ENCODE measurements at regions not wholly inside any gene's neighbourhood (a gene's known extent, or its start where the extent isn't known, plus 50 kb on each side); places are given as distances from the start of the nearest gene placed in this dataset.

DNA sequence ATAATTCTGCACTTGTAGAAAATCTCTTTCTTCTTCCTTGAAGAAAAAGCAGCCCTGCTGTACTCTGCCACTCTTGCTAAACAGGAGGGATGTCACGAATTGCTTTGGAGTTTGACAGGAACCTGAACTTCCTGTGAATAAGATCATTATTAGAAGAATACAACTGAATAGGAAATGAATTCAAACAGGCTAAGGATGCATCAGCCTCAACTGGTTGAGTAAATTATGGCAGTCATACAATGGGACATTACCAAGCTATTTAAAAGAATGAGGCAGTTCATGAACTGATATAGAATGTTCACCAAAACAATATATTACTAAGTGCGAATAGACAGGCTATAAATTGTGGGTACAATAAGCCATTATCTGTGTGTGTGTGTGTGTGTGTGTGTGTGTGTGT, 97.1 kb upstream of the DOCK1 start:
- Histone ChIP-seq H3K79me2 (ENCODE audit: control insufficient read depth, insufficient read depth, low read length) (no peaks in the 10 kb centered on the region), H3K4me2 (ENCODE audit: insufficient read depth, low read length) (no peak overlapping the region), H2AFZ (ENCODE audit: low read depth, low read length) (no peak overlapping the region), H3K9me1 (replicated peaks; ENCODE audit: control insufficient read depth, extremely low read depth, insufficient read depth, low read length) (no peaks in the 10 kb centered on the region), H3K36me3 (ENCODE audit: control insufficient read depth in 2 of 2, extremely low read depth in 1 of 2, insufficient read depth in 2 of 2, low read length in 2 of 2) (no peaks in the 10 kb centered on the region), H3K4me1 (ENCODE audit: control insufficient read depth, extremely low read depth, insufficient read depth, low read length) (no peaks in the 10 kb centered on the region), H3K9me3 (replicated peaks; ENCODE audit: control insufficient read depth, insufficient read depth, low read length) (no peaks in the 10 kb centered on the region), H3K4me3 (replicated peaks in 1 of 3; ENCODE audit: insufficient read depth in 1 of 3, low read depth in 1 of 3, low read length in 3 of 3) (no peak overlapping the region), H3K27me3 (ENCODE audit: control insufficient read depth in 2 of 2, insufficient read depth in 2 of 2, low read length in 2 of 2) (no peaks in the 10 kb centered on the region), H3K9ac (replicated peaks; ENCODE audit: extremely low read depth, insufficient read depth, low read length) (no peak overlapping the region), H4K20me1 (replicated peaks; ENCODE audit: control insufficient read depth, extremely low read depth, insufficient read depth, low read length) (no peaks in the 10 kb centered on the region), H3K27ac (ENCODE audit: insufficient read depth, low read depth, low read length) (no peak overlapping the region)
- no TSS peak for BruUV-seq (replicated peaks)
- ChIA-PET CTCF (no interaction called here), POLR2A (no interaction called here)
- no peak for FAIRE-seq
- TF ChIP-seq, protein P1, sequence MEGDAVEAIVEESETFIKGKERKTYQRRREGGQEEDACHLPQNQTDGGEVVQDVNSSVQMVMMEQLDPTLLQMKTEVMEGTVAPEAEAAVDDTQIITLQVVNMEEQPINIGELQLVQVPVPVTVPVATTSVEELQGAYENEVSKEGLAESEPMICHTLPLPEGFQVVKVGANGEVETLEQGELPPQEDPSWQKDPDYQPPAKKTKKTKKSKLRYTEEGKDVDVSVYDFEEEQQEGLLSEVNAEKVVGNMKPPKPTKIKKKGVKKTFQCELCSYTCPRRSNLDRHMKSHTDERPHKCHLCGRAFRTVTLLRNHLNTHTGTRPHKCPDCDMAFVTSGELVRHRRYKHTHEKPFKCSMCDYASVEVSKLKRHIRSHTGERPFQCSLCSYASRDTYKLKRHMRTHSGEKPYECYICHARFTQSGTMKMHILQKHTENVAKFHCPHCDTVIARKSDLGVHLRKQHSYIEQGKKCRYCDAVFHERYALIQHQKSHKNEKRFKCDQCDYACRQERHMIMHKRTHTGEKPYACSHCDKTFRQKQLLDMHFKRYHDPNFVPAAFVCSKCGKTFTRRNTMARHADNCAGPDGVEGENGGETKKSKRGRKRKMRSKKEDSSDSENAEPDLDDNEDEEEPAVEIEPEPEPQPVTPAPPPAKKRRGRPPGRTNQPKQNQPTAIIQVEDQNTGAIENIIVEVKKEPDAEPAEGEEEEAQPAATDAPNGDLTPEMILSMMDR (IDR thresholded peaks at IDR 0.05; ENCODE audit: extremely low read depth in 1 of 2, insufficient read depth in 1 of 2, low read depth in 1 of 2, low read length in 2 of 2): no peak
- TF ChIP-seq GATA2 (IDR thresholded peaks at IDR 0.05; ENCODE audit: insufficient read depth, insufficient read length, low read depth, low read length): no peak
- no peak for TF ChIP-seq MYC (IDR thresholded peaks at IDR 0.05; ENCODE audit: low read depth, low read length)
- no peak for TF ChIP-seq POLR2A (IDR thresholded peaks at IDR 0.05; ENCODE audit: low read depth, low read length)
- TF ChIP-seq, protein P2, sequence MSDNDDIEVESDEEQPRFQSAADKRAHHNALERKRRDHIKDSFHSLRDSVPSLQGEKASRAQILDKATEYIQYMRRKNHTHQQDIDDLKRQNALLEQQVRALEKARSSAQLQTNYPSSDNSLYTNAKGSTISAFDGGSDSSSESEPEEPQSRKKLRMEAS (IDR thresholded peaks at IDR 0.05; ENCODE audit: insufficient read depth, insufficient read length): no peak
- TF ChIP-seq JUN (IDR thresholded peaks at IDR 0.05; ENCODE audit: borderline replicate concordance, insufficient read depth, insufficient read length, low read depth): no peak
- dilution Hi-C loops (cut with MboI; ENCODE audit: extremely low pct_ligation_motif_present, low sequenced_read_pairs) (no loop called here), intact Hi-C loops (cut with micrococcal nuclease) (no loop called here)
- no peak for DNase-seq (ENCODE audit: low read depth, low spot score)

DNA sequence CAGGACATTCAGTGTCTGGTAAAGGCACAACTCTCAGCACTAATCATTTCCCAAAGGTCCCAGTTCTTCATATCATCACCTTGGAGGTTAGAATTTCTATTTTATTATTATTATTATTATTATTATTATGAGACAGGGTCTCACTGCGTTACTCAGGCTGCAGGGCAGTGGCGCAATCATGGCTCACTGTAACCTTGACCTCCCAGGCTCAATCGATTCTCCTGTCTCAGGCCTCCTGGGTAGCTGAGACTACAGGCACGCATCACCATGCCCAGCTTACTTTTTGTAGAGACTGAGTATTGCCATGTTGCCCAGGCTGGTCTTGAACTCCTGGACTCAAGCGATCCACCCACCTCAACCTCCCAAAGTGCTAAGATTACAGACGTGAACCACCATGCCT, 91.8 kb upstream of the DOCK1 start:
- no peaks in the 10 kb centered on the region for H3K4me1 ChIP-seq (ENCODE audit: control insufficient read depth, extremely low read depth, insufficient read depth, low read length)
- dilution Hi-C loops (cut with MboI; ENCODE audit: extremely low pct_ligation_motif_present, low sequenced_read_pairs) (no loop called here), intact Hi-C loops (cut with micrococcal nuclease) (no loop called here)
- POLR2A ChIA-PET: no interaction called here
- no peaks in the 10 kb centered on the region for H3K79me2 ChIP-seq (ENCODE audit: control insufficient read depth, insufficient read depth, low read length)
- TF ChIP-seq MYC (IDR thresholded peaks at IDR 0.05; ENCODE audit: low read depth, low read length): no peak
- TF ChIP-seq, protein P2 (IDR thresholded peaks at IDR 0.05; ENCODE audit: insufficient read depth, insufficient read length): no peak
- TF ChIP-seq GATA2 (IDR thresholded peaks at IDR 0.05; ENCODE audit: insufficient read depth, insufficient read length, low read depth, low read length): no peak
- no peak for TF ChIP-seq POLR2AphosphoS5 (IDR thresholded peaks at IDR 0.05; ENCODE audit: insufficient read depth, low read depth, low read length)
- no peak for TF ChIP-seq JUN (IDR thresholded peaks at IDR 0.05; ENCODE audit: borderline replicate concordance, insufficient read depth, insufficient read length, low read depth)
- TF ChIP-seq, protein P1 (IDR thresholded peaks at IDR 0.05; ENCODE audit: extremely low read depth in 1 of 2, insufficient read depth in 1 of 2, low read depth in 1 of 2, low read length in 2 of 2): no peak
- TF ChIP-seq EZH2 (IDR thresholded peaks at IDR 0.05; ENCODE audit: borderline replicate concordance, low read depth, low read length, severe bottlenecking): no peak
- no peak for TF ChIP-seq FOS (IDR thresholded peaks at IDR 0.05; ENCODE audit: borderline replicate concordance, insufficient read depth, low read length)
- TF ChIP-seq POLR2A (IDR thresholded peaks at IDR 0.05; ENCODE audit: low read depth, low read length): no peak
- H3K36me3 ChIP-seq (ENCODE audit: control insufficient read depth in 2 of 2, extremely low read depth in 1 of 2, insufficient read depth in 2 of 2, low read length in 2 of 2): no peaks in the 10 kb centered on the region
- no peaks in the 10 kb centered on the region for H3K9me1 ChIP-seq (replicated peaks; ENCODE audit: control insufficient read depth, extremely low read depth, insufficient read depth, low read length)
- H4K20me1 ChIP-seq (replicated peaks; ENCODE audit: control insufficient read depth, extremely low read depth, insufficient read depth, low read length): no peaks in the 10 kb centered on the region
- no peak overlapping the region for H3K9ac ChIP-seq (replicated peaks; ENCODE audit: extremely low read depth, insufficient read depth, low read length)
- no peak for DNase-seq (ENCODE audit: low read depth, low spot score)
- no peaks in the 10 kb centered on the region for H3K9me3 ChIP-seq (replicated peaks; ENCODE audit: control insufficient read depth, insufficient read depth, low read length)
- FAIRE-seq: no peak
- no peaks in the 10 kb centered on the region for H3K27me3 ChIP-seq (ENCODE audit: control insufficient read depth in 2 of 2, insufficient read depth in 2 of 2, low read length in 2 of 2)
- no peak overlapping the region for H3K27ac ChIP-seq (ENCODE audit: insufficient read depth, low read depth, low read length)
- CTCF ChIA-PET: no interaction called here
- no peak overlapping the region for H3K4me2 ChIP-seq (ENCODE audit: insufficient read depth, low read length)
- no TSS peak for BruUV-seq (replicated peaks)
- no peak overlapping the region for H3K4me3 ChIP-seq (replicated peaks in 1 of 3; ENCODE audit: insufficient read depth in 1 of 3, low read depth in 1 of 3, low read length in 3 of 3)
- H2AFZ ChIP-seq (ENCODE audit: low read depth, low read length): no peak overlapping the region

All from endothelial cell of umbilical vein (primary cell).